Left ventricle myocardium inferior (tissue), 1 donor: ENCODE measurements at regions not wholly inside any gene's neighbourhood (a gene's known extent, or its start where the extent isn't known, plus 50 kb on each side); places are given as distances from the start of the nearest gene placed in this dataset.
"Not testable (repeated sequence)": the region's sequence is repeated elsewhere in the genome, so short reads cannot be mapped to it uniquely, and the experiment has no call there.

Experiments used
- DNase-seq: peaks from one replicate; pipeline ENCODE4 v3.0.0-alpha.2; 2020
- H3K27ac ChIP-seq: fragments of 200-600 bp; replicated peaks from 2 replicates; pipeline ENCODE4 v1.8.0; 2021
- H3K27me3 ChIP-seq: fragments of 200-600 bp; 2 replicates; pipeline ENCODE4 v1.8.0; 2021; ENCODE audit warnings: low read depth
- H3K36me3 ChIP-seq: fragments of 200-600 bp; 2 replicates; pipeline ENCODE4 v1.8.0; 2021
- H3K4me1 ChIP-seq: fragments of 200-600 bp; 2 replicates; pipeline ENCODE4 v1.8.0; 2021
- H3K4me3 ChIP-seq: fragments of 200-600 bp; 2 replicates; pipeline ENCODE4 v1.8.0; 2021; ENCODE audit warnings: mild to moderate bottlenecking, moderate library complexity
- H3K9me3 ChIP-seq: fragments of 200-600 bp; replicated peaks from 2 replicates; pipeline ENCODE4 v1.8.0; 2021
- CTCF ChIP-seq: fragments of 200-600 bp; IDR thresholded peaks from 2 replicates; pipeline ENCODE4 v1.8.0; 2021; ENCODE audit warnings: antibody characterized with exemption, mild to moderate bottlenecking, borderline replicate concordance
- intact Hi-C: fragments of 100-400 bp; cut with micrococcal nuclease; formaldehyde crosslinking; loops from one replicate; pipeline ENCODE4 v1.11.0; 2022
- donor health status: DM: no; HTN: yes; CAD: no; lungs with severe emphysema.

- H3K27me3 ChIP-seq: no peaks in the 10 kb centered on the region
- no peaks in the 10 kb centered on the region for H3K36me3 ChIP-seq
- peaks cover 6% of the 10 kb centered on the region for H3K4me1 ChIP-seq
- intact Hi-C loops: no loop called here
- DNase-seq: no peak
- no peaks in the 10 kb centered on the region for H3K9me3 ChIP-seq
- TF ChIP-seq CTCF: no peak
- H3K4me3 ChIP-seq: no peak overlapping the region
- no peak overlapping the region for H3K27ac ChIP-seq
These were observed 141.7 kb downstream of the PDCD6IP start for GRCh38 chr3:33940149-33940548.

GRCh38 chr3:33940736-33941135, 142.3 kb downstream of the PDCD6IP start:
- H3K27me3 ChIP-seq: no peaks in the 10 kb centered on the region
- DNase-seq: no peak
- no peaks in the 10 kb centered on the region for H3K36me3 ChIP-seq
- no peak overlapping the region for H3K27ac ChIP-seq
- H3K9me3 ChIP-seq: no peaks in the 10 kb centered on the region
- no peak for TF ChIP-seq CTCF
- H3K4me3 ChIP-seq: no peak overlapping the region
- H3K4me1 ChIP-seq: peaks cover 6% of the 10 kb centered on the region
- intact Hi-C loops: no loop called here

GRCh38 chr3:33941804-33942203, 143.4 kb downstream of the PDCD6IP start:
- H3K4me3 ChIP-seq: no peak overlapping the region
- H3K27me3 ChIP-seq: no peaks in the 10 kb centered on the region
- no peaks in the 10 kb centered on the region for H3K36me3 ChIP-seq
- H3K27ac ChIP-seq: no peak overlapping the region
- no peak for TF ChIP-seq CTCF
- no peaks in the 10 kb centered on the region for H3K9me3 ChIP-seq
- DNase-seq: no peak
- H3K4me1 ChIP-seq: peaks cover 6% of the 10 kb centered on the region
- intact Hi-C loops: no loop called here

GRCh38 chr3:33942483-33943150, 144.2 kb downstream of the PDCD6IP start:
- H3K36me3 ChIP-seq: no peaks in the 10 kb centered on the region
- DNase-seq: no peak
- intact Hi-C loops: no loop called here
- no peak overlapping the region for H3K4me3 ChIP-seq
- no peaks in the 10 kb centered on the region for H3K9me3 ChIP-seq
- no peaks in the 10 kb centered on the region for H3K27me3 ChIP-seq
- H3K4me1 ChIP-seq: peaks cover 6% of the 10 kb centered on the region
- no peak for TF ChIP-seq CTCF
- H3K27ac ChIP-seq: no peak overlapping the region

- H3K4me1 ChIP-seq: peaks cover 6% of the 10 kb centered on the region
- H3K27me3 ChIP-seq: peaks cover 2% of the 10 kb centered on the region
- H3K9me3 ChIP-seq: no peaks in the 10 kb centered on the region
- intact Hi-C loops: no loop called here
- H3K4me3 ChIP-seq: no peak overlapping the region
- no peaks in the 10 kb centered on the region for H3K36me3 ChIP-seq
- DNase-seq: no peak
- TF ChIP-seq CTCF: no peak
- H3K27ac ChIP-seq: no peak overlapping the region
These were observed 144.8 kb downstream of the PDCD6IP start for GRCh38 chr3:33943277-33943676.

GRCh38 chr3:33946612-33947011, 148.2 kb downstream of the PDCD6IP start:
- intact Hi-C loops, H3K4me1 ChIP-seq, H3K36me3 ChIP-seq, H3K27me3 ChIP-seq, H3K27ac ChIP-seq, DNase-seq, H3K9me3 ChIP-seq, H3K4me3 ChIP-seq: not testable (repeated sequence)
